Right lung (tissue), 2 donors: ENCODE measurements at regions not wholly inside any gene's neighbourhood (a gene's known extent, or its start where the extent isn't known, plus 50 kb on each side); places are given as distances from the start of the nearest gene placed in this dataset.
"Not testable (repeated sequence)": the region's sequence is repeated elsewhere in the genome, so short reads cannot be mapped to it uniquely, and the experiment has no call there.

ENCODE experiments used
- DNase-seq, 2 donors: peaks; one replicate each; pipeline ENCODE4 v3.0.0-alpha.2; 2013

DNA sequence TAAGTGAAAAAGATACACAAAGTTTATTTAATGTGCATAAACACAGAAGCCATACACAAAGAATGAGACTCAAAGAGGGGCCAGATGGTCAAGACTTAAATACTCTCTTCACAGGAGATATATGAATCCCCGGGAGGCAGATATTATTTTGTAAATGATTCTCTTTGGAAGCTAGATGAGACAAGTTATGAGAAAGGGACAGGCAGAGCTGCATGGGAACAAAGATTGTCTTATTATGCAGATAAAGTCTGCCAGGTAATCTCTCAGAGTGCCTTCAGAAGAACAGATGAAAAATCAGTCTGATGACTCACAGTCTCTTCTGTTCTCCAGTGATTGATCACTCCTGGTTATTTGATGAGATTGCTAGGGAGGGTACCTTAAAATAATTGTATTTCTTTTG, 89.0 kb downstream of the NAF1 start:
- DNase-seq, result no peak

DNA sequence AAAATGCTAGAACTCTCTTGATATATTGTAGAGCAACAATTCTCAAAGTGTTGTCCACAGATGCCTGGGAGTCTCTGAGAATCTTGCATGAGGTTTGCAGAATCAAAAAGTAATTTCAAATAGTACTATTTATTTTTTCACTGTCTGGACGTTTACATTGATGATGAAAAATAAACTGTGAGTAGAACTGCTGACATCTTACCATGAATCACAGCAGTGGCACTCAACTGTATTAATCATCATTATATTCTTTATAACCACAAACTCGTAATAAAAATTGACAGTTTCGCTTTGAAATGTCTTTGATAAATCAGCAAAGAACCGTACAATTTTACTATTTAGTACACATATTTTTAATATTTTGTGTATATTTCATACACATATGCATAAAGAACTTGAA, 94.5 kb downstream of the NAF1 start:
- DNase-seq, result no peak

DNA sequence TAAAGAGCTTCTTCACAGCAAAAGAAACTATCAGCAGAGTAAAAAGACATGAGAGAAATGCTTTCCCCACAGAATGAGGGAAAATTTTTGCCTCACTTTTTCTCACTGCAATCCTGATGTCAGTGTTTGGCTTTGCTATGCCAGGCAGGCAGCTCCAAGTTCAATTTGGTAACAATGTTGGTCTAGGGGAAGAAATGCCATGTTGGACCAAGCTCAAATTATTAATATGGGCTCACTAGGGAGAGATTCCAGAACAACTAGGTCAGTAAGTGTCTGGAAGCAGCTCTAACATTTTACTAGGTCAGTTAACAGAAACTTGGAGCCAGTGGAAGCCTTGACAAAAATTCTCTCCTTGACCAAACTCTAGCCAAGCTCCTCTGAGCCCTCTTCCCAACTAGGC, 95.4 kb downstream of the NAF1 start:
- DNase-seq, result no peak

DNA sequence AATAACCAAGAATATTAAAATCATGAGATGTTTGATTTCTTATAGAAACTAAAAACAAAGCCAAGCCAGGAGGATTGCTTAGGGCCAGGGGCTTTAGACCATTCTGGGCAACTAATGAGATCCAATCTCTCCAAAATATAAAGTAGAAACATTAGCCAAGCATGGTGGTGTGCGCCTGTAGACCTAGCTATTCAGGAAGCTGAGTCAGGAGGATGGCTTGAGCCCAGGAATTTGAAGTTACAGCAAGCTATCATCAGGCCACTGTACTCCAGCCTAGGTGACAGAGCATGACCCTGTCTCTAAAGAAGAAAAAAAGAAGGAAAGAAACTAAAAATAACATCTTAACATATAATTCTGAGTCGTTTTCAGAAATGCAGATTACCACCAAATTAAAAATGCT, 96.7 kb downstream of the NAF1 start:
- no peak for DNase-seq

DNA sequence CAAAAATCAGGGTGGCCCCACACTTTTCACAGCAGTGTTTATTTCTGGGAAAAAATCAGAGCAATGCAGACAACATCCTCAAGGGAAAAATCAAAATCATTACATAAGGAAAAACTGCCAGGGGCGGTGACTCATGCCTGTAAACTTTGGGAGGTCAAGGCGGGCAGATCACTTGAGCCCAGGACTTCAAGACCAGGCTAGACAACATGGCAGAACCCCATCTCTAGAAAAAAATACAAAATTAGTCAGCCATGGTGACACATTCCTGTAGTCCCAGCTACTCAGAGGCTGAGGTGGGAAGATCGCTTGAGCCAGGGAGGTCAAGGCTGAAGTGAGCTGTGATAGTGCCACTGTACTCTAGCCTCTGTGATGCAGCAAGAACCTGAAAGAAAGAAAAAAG, 102.8 kb downstream of the NAF1 start:
- DNase-seq, result no peak

DNA sequence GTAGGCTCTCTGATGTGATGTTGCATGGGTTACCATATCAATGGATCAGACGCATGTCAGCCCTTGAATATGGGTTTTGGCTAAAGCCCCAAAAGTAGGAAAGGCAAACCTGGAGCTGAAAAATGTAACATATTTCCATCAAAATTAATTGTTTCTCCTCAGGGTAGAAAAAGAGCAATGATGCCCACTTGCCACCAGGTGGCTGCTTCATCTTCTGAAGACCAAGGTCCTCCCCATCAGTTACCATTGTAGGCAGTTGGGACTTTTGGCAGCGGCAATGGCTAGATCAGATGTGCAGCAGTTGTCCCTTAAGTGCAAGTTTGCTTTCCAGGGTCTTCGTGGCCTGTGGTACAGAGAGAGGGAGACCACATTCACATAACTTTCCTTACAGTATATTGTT, 118.2 kb downstream of the NAF1 start:
- DNase-seq, result no peak

DNA sequence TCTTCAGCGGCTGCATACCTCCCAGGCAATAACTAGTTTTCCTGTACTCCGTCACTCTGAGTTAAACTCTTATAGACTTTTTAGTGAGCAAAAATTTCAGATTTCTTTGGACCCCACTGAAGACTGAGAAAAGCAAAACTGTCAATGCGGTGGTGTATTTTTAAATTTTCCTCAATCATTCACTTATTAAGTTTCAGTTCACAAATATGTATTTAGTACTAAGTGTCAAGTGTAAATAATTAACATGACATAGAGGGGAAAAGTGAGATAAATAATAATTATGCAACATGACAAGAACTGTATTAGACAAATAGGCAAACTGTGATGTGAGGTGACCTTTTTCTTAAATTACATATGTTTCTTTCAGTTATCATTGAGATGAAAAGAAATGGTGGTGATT, 124.4 kb downstream of the NAF1 start:
- DNase-seq, result no peak

DNA sequence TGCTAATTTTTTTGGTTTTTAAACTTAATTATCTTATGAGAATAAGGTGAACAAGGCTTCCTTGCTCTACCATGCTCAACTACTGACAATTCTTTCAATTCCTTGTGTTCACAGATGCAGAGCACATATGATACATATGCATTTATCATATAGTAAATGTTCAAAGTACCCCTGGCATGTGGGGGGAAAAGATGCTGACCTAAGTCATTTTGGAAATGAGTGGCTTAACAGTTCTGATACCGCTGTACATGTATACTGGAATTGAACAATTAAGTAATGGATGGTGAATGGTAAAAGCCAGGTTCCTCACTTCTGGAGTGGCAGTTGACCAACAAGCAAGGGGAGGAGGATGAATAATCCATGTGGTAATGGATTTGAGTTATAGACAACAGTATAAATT, 149.6 kb downstream of the NAF1 start:
- no peak for DNase-seq

DNA sequence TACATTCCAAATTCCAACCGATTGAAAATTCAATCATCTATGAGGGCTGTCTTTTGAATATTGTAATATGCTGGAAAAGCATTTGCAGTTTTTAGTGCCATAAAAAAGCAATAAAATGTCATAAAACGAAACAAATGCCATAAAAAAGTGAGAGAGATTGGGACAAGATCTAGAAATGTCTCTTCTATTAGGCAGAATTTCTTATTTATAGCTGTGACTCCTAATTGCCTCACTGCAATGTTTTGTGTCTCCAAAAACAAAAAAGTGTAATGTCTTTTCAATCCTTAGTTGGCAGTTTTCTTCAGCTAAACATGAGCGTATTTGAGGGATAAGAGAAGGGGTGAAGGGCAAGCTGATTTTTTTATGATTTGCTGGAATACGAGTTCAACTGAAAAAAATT, 153.9 kb downstream of the NAF1 start:
- no peak for DNase-seq

DNA sequence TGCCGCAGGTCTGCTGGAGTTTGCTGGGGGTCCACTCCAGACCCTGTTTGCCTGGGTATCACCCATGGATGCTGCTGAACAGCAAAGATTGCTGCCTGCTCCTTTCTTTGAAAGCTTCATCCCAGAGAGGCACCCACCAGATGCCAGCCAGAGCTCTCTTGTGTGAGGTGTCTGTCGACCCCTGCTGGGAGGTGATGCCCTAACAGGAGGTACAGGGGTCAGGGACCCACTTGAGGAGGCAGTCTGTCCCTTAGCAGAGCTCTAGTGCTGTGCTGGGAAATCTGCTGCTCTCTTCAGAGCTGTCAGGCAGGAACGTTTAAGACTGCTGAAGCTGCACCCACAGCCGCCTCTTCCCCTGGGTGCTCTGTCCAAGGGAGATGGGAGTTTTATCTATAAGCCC, 162.7 kb downstream of the NAF1 start:
- DNase-seq, result no peak

DNA sequence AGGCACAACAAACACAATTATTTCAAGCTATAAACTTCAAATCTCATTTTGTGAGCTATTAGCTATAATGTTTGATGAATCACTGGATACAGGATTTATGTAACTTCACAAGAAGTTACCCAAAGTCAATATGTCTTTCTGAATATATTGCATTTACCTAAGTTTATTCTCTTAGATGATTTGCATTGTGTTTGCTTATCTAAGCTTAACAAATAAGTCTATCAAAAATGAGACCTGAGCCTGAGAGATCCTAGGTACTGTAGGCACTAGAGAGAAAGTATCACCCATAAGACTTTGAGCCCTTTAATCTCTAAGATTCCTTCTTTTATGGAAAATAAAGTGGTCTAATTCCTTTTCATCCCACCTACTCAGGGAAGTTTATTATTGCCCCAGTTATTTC, 178.2 kb downstream of the NAF1 start:
- DNase-seq, result no peak

DNA sequence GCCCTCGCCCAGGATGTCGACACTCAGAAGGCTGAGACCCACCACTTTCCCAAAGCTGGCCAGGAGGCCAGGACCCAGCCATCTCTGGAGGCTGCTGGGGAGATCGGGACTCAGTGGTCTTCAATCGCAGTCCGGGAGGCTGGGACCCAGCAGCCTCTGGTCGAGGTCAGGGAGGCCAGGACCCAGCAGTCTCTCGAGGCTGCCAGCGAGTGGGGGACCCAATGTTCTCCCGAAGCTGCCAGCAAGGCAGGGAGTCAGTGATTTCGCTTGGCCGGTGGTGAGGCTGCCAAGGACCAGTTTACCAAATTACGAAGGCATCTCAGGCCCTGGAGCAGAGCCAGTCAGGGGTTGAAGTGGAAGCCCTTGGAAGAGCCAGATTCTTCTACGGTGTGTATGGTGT, 181.6 kb downstream of the NAF1 start:
- no peak for DNase-seq

DNA sequence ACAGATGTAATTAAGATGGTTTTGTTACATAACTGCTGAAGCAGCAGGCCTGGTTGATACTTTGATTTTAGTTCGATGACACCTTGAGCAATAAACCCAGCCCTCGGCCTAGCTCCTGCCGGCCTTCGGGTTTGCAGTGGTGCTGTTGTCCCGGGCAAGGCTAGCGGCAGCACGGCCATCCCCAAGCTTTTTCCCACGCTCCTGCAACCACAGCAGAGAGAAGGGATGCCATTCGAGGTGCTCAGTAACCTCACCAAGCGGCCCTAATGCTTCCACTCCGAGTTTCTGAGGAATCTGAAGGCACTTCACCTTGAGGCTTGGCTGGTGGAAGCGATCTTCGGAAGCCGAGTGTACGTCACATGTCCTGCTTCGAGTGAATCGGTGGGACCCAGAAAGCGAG, 182.1 kb downstream of the NAF1 start:
- DNase-seq, result no peak

DNA sequence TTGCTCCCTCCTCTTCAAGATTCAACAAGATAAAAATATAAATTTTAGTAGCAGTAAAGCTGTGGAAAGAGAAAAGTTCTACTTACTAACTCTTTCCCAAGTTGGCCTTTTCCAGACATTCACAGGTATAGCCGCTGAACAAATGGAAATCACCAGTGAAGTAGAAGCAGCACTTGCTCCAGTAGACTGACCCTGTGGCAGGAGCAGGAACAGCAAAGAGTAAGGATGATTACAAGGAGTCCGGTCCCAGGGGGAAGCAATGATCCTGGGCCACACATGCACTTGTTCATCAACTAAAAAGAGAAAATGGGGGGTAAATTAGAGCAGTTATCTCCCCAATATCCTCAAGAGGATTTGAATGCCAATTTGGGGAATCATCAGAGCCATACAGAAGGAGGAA, 184.9 kb downstream of the NAF1 start:
- DNase-seq, result no peak

DNA sequence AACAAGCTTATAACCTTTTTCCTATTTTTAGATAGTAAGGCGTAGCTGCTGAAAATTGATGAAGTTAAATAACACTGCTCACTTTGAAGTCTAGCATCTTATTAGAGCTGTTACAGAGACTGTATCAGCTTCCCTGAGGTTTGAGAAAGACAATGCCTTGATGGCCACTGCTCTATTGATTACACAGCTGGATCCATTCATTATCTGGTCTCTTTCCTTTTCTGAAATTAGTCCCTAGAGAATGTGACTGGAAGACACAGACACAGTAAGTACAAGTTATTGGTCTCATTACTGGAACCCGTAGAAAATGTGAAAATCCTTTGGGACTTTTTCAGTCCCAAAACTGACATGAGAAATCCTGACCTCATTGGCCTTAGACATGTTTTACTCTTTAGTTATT, 188.3 kb downstream of the NAF1 start:
- no peak for DNase-seq

DNA sequence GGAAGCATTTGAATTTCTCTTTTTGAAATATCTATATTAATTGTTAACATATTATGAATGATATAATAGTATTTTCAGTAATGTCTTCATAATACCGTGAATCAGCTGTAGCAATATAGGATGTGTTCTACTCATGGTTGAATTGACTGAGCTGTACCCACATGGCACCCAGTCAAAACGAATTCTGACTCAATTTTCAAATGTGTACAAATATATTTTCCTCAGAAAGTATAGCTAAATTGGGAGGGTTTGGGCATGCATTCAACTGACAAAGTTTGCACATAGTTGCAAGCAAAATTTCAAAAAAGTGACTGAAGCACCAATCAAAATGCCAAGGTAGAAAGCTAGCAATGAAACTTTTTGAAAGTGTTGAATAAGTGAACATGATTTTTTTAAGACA, 188.9 kb downstream of the NAF1 start:
- DNase-seq, result no peak

DNA sequence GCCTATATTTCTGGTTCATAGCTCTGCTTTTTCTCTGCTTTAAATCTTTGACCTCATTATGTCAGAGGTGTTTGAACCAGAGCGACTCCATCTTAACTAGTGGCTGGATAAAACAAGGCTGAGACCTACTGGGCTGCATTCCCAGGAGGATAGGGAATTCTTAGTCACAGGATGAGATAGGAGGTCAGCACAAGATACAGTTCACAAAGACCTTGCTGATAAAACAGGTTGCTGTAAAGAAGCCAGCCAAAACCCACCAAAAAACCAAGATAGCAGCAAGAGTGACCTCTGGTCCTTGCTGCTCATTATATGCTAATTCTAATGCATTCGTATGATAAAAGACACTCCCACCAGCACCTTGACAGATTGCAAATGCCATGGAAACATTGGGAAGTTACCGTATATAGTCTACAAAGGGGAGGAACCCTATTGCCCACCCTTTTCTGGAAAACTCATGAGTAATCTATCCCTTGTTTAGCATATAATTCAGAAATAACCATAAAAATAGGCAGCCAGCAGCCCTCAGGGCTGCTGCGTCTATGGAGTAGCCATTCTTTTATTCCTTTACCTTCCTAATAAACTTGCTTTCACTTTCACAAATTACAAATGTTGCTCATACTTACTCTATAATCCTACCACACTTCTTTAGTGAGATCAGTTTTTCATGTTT, 193.9 kb downstream of the NAF1 start:
- DNase-seq, result no peak

DNA sequence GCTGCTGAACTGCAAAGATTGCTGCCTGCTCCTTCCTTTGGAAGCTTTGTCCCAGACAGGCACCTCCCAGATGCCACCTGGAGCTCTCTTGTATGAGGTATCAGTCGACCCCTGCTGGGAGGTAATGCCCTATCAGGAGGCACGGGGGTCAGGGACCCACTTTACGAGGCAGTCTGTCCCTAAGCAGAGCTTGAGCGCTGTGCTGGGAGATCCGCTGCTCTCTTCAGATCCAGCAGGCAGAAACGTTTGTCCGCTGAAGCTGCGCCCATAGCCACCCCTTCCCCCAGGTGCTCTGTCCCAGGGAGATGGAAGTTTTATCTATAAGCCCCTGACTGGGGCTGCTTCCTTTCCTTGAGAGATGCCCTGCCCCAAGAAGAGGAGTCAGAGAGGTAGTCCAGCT, 197.5 kb downstream of the NAF1 start:
- no peak for DNase-seq

DNA sequence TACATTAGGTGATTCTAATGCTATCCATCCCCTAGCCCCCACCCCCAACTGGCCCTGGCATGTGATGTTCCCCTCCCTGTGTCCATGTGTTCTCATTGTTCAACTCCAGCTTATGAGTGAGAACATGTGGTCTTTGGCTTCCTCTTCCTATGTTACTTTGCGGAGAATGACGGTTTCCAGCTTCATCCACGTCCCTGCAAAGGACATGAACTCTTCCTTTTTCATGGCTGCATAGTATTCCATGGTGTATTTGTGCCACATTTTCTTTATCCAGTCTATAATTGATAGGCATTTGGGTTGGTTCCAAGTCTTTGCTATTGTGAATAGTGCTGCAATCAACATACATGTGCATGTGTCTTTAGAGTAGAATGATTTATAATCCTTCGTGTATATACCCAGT, 200.7 kb downstream of the NAF1 start:
- DNase-seq, result not testable (repeated sequence)

DNA sequence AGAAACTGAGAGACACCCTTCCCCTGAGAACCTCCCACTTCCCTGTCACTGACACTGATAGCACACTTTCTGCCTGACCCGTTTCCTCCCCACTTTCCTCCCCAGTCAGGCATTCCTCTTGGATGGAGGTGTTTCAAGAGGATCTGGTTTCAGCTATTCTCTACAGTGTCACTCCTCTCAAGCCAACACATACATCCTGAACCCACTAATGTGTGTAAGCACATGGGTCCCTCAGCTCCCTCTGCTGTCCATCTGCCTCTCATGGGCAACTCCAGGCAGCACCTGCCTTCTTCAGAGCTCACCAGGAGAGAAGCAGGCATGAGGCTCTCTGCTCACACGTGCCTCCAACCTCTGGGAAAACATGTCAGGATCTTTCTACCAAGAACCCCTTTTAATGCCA, 207.6 kb downstream of the NAF1 start:
- no peak for DNase-seq

DNA sequence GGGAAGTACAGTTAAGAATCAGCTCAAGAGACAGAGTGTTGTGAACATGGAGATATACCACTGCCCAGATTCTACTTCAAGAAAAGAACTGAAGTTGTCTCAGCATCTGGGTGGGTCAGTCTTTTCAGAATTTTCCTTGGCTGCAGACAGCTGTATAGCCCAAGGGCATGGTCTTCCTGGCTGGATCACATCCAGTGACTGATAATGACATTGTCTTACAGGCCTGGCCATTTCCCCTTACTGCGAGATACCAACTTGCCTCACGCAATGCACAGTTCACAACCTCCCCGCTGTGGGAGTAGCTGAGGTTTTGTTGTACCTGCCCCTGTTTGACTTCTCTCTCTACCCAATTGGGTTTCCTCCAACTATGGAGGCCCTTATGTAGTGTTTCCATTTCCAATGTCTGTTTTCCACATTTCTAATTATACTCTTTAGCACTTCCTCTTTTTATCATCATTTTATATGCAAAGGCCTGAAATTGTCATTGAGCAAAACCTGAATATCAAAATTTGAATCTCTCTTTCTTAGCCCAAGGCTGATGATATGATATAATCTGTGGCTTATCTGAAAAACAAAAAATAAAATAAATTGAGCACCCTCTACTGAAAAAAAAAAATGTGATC, 209.1 kb downstream of the NAF1 start:
- no peak for DNase-seq

DNA sequence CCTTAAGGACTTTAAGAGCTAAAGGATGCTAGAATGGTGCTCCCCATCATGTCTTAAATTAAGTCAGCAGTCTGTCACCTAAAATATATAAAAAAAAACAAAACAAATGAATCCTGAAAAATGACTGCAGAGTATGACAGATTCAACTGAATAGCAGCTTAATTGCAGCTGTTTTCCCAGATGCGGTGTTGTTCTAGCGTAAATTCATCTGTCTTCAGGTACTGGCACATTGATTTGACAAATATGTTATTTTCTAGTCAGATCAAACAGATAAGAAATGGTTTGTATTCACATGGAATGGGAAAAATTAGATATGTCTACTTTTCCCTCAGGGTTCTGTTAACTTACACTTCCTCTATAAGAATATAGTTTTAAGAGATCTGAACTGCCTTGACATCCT, 211.7 kb downstream of the NAF1 start:
- no peak for DNase-seq

DNA sequence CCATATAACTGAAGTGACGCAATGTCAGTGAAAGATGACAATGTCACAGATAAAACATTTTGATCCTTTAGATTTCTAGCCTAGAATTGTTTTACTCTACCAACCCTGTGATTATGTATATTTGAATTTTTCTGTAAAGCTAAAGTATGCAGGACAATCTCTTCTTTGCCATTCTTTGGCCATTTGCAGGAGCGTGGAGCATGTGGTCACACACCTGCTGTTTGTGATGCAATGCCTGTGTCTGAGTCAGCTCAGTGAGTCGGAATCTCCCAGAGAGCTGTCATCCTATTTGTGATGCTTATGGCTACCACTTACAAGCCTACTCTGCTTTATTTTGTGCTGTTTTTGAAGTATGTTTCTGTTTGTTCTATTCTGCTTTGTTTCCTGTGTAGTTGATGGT, 214.5 kb downstream of the NAF1 start:
- no peak for DNase-seq

DNA sequence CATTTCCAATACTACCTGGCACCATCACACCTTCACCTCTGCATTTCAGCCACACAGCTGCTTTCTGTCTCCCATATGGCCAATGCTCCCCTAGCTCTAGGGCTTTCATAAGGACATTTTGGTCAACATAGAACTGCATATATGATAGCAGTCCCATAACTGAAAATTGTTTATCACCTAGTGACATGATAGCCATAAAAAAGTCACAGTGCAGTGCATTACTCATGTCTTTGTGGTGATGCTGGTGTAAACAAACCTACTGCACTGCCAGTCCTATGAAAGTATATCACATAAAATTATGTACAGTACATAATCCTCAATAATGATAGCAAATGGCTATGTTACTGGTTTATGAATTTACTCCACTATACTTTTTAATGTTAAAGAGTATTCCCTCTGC, 221.0 kb downstream of the NAF1 start:
- no peak for DNase-seq
